ENCODE measurements at regions not wholly inside any gene's neighbourhood (a gene's known extent, or its start where the extent isn't known, plus 50 kb on each side); places are given as distances from the start of the nearest gene placed in this dataset.

DNA sequence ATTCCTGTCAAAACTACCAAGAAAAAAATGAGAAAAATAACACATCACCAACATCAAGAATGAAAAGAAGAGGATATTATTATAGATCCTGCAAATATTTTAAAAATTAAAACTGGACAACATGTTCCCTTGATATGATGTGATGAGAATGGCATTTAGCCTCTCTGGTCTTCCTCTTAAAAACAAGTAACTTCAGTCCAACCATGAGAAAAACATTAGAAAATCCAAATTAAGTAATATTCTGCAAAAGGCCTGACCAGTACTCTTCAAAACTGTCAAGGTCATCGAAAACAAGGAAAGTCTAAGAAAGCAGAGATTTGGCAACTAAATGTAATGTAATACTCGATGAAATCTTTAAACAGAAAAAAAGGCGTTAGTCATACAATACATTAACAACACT lies 167.1 kb upstream of the SNX2 start:
- TF ChIP-seq CTCF (IDR thresholded peaks at IDR 0.05; ENCODE audit: poor library complexity, severe bottlenecking), result no peak
- TF ChIP-seq POLR2AphosphoS5 (IDR thresholded peaks at IDR 0.05), result no peak
- no peak for TF ChIP-seq EZH2 (IDR thresholded peaks at IDR 0.05; ENCODE audit: borderline replicate concordance, insufficient read depth, low read length, poor library complexity, severe bottlenecking)
- no peak for TF ChIP-seq RAD21 (conservative IDR thresholded peaks at IDR 0.05)
- TF ChIP-seq REST (IDR thresholded peaks at IDR 0.05; ENCODE audit: borderline replicate concordance), result no peak

Measured in neural cell (in vitro differentiated cells).